PC-3 (cell line): ENCODE measurements at regions not wholly inside any gene's neighbourhood (a gene's known extent, or its start where the extent isn't known, plus 50 kb on each side); places are given as distances from the start of the nearest gene placed in this dataset.

Source experiments
- EZH2 ChIP-seq: fragments of 300-600 bp; sonication (generic); IDR thresholded peaks from one replicate; pipeline ENCODE4 v1.6.1; 2017; ENCODE audit warnings: antibody characterized with exemption, mild to moderate bottlenecking, low read length; ENCODE audit not compliant: unreplicated experiment
- EZH2phosphoT487 ChIP-seq: fragments of 300-600 bp; sonication (generic); IDR thresholded peaks from 2 replicates; pipeline ENCODE4 v1.6.1; 2018; ENCODE audit warnings: mild to moderate bottlenecking, antibody characterized with exemption, low read length, borderline replicate concordance
- TF ChIP-seq, protein P1 (sequence below): fragments of 300-600 bp; sonication (generic); conservative IDR thresholded peaks from 2 replicates; pipeline ENCODE4 v1.5.1; 2017; ENCODE audit warnings: antibody characterized with exemption, low read depth, mild to moderate bottlenecking, low read length

DNA sequence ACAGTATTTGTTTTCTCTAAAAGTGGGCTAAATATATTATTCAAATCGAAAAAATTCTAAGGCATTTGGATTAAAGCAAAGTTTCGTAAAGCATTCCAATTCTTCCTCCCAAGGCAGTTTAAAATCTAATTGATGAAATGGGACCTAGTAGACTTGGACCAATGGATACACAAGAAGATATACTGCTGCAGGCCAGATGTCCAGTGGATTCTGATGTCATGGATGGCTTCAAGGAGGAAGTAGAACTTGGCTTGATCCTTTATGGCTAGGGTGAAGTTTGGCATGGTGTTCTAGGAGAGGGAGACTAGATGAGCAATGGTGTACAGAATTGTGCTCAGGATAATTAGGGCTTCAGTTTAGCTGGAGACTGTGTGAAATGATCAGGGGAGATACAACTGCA, 559.5 kb upstream of the MMS22L start:
- TF ChIP-seq, protein P1, sequence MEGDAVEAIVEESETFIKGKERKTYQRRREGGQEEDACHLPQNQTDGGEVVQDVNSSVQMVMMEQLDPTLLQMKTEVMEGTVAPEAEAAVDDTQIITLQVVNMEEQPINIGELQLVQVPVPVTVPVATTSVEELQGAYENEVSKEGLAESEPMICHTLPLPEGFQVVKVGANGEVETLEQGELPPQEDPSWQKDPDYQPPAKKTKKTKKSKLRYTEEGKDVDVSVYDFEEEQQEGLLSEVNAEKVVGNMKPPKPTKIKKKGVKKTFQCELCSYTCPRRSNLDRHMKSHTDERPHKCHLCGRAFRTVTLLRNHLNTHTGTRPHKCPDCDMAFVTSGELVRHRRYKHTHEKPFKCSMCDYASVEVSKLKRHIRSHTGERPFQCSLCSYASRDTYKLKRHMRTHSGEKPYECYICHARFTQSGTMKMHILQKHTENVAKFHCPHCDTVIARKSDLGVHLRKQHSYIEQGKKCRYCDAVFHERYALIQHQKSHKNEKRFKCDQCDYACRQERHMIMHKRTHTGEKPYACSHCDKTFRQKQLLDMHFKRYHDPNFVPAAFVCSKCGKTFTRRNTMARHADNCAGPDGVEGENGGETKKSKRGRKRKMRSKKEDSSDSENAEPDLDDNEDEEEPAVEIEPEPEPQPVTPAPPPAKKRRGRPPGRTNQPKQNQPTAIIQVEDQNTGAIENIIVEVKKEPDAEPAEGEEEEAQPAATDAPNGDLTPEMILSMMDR, result no peak
- no peak for TF ChIP-seq EZH2phosphoT487
- no peak for TF ChIP-seq EZH2
